ENCODE measurements at regions not wholly inside any gene's neighbourhood (a gene's known extent, or its start where the extent isn't known, plus 50 kb on each side); places are given as distances from the start of the nearest gene placed in this dataset.
A peak's percentile ranks its signal among the peaks of the same experiment; 100 is the strongest.
"Not testable (repeated sequence)": the region's sequence is repeated elsewhere in the genome, so short reads cannot be mapped to it uniquely, and the experiment has no call there.

DNA sequence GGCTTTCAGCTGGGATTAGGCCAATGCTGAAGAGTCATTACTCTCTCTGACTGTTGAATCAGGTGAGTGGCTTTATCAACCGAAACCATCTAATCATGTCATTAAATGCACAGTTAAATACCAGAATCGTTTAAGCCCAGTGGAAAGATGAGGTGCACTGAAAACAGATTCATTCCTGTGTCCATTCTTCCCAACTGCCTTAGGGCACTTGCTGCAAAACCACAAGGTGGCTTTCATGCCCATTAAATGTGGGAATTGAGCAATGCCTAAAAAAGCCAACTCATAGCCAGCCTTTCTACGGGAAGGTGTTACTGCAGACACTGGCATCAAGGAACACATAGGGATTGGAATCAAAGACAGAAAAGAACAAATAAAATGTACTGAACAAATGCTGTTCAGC is 246.3 kb upstream of the NBPF12 start:
- BruUV-seq (replicated peaks); POLR2A ChIA-PET; H3K4me1 ChIP-seq (ENCODE audit: control insufficient read depth, insufficient read depth, low read length); DNase-seq (ENCODE audit: low read depth, low spot score); H3K36me3 ChIP-seq (ENCODE audit: control insufficient read depth, insufficient read depth, low read length); CTCF ChIA-PET; in situ Hi-C loops (cut with HindIII; ENCODE audit: low pct_unique_long_range_greater_than_20kb, low sequenced_read_pairs); H3K9me3 ChIP-seq (ENCODE audit: control insufficient read depth, insufficient read depth, low read depth, low read length); H3K27me3 ChIP-seq (ENCODE audit: control insufficient read depth, insufficient read depth, low read length); H3K27ac ChIP-seq (ENCODE audit: low read length); intact Hi-C loops (cut with micrococcal nuclease; ENCODE audit: unreplicated experiment); H3K4me3 ChIP-seq (ENCODE audit: low read depth in 2 of 2, low read length in 2 of 2): not testable (repeated sequence)
- peak; percentile 53; the same call in 1 of the 2 replicates for ATAC-seq

DNA sequence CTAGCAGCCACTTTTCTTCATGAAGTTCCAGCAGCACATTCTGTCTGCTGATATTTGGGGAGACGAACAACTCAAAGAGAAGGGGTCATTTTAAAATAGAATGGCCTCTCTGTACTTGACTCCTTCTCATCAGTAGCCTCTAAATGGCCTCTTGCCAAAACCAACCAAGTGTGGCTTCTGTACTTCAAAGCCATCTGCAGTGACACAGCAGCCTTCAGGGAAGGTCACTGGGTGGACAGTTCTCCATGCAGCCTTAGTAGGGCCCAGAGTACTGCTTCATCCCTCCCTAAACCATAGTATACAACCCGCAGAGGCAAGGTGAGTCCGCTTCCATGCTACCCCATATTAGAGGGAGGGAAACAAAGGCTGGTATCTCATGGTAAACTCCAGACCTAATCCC is 249.2 kb upstream of the NBPF12 start:
- ATAC-seq, CTCF ChIA-PET: not testable (repeated sequence)

DNA sequence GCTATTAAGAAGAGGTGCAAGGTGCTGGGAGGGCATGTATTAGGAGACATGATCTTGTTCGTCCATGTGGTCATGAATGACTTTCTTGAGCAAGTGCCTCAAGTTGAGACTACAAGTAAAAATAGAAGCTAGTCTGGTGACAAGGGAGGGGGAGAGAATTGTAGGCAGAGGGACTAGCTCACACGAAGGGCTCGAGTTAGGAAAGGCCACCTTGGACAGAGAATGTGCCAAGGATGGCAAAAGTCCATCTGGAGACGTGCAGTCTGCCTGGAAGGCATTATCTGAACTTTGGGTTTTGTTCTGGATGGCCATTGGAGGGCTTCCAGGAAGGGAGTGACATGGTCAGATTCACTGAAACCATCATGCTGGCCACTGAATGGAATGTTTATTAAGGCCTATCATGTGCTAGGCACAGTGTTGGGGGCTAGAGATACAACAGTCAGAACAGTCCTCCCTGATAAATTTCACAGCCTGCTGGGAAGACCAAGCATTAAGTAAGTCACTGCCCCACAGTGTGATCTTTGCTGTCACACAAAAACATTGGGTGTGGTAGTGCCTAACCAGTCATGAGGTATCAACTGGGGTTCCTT is 251.3 kb upstream of the NBPF12 start:
- CTCF ChIA-PET; in situ Hi-C loops (cut with HindIII; ENCODE audit: low pct_unique_long_range_greater_than_20kb, low sequenced_read_pairs); H3K4me1 ChIP-seq (ENCODE audit: control insufficient read depth, insufficient read depth, low read length); DNase-seq (ENCODE audit: low read depth, low spot score); POLR2A ChIA-PET; ATAC-seq; H3K9me3 ChIP-seq (ENCODE audit: control insufficient read depth, insufficient read depth, low read depth, low read length); H3K27ac ChIP-seq (ENCODE audit: low read length); intact Hi-C loops (cut with micrococcal nuclease; ENCODE audit: unreplicated experiment); H3K36me3 ChIP-seq (ENCODE audit: control insufficient read depth, insufficient read depth, low read length); H3K4me3 ChIP-seq (ENCODE audit: low read depth in 2 of 2, low read length in 2 of 2); BruUV-seq (replicated peaks); H3K27me3 ChIP-seq (ENCODE audit: control insufficient read depth, insufficient read depth, low read length): not testable (repeated sequence)

More for the DNA sequence above, 249.2 kb upstream of the NBPF12 start:
- H3K9me3 ChIP-seq (ENCODE audit: control insufficient read depth, insufficient read depth, low read depth, low read length); DNase-seq (ENCODE audit: low read depth, low spot score); H3K27ac ChIP-seq (ENCODE audit: low read length); H3K36me3 ChIP-seq (ENCODE audit: control insufficient read depth, insufficient read depth, low read length); H3K4me3 ChIP-seq (ENCODE audit: low read depth in 2 of 2, low read length in 2 of 2); H3K27me3 ChIP-seq (ENCODE audit: control insufficient read depth, insufficient read depth, low read length); BruUV-seq (replicated peaks); intact Hi-C loops (cut with micrococcal nuclease; ENCODE audit: unreplicated experiment); H3K4me1 ChIP-seq (ENCODE audit: control insufficient read depth, insufficient read depth, low read length); POLR2A ChIA-PET; in situ Hi-C loops (cut with HindIII; ENCODE audit: low pct_unique_long_range_greater_than_20kb, low sequenced_read_pairs): not testable (repeated sequence)

DNA sequence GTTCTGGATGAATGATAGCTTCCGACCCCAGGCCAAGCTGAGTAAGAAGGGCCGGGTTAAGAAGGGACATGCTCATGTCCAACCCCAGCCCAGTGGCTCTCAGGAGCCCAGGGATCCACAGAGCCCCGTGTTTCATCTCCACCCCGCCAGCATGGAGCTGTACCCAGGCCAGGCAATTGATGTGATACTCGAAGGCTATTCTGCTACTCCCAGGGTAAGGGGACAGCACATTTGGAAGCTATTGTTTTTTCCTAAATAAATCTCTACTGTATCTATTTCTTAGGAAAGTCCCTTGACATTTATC is 255.0 kb upstream of the NBPF12 start:
- H3K9me3 ChIP-seq (ENCODE audit: control insufficient read depth, insufficient read depth, low read depth, low read length); BruUV-seq (replicated peaks); intact Hi-C loops (cut with micrococcal nuclease; ENCODE audit: unreplicated experiment); POLR2A ChIA-PET; in situ Hi-C loops (cut with HindIII; ENCODE audit: low pct_unique_long_range_greater_than_20kb, low sequenced_read_pairs); CTCF ChIA-PET; H3K27me3 ChIP-seq (ENCODE audit: control insufficient read depth, insufficient read depth, low read length); H3K27ac ChIP-seq (ENCODE audit: low read length); ATAC-seq; H3K4me3 ChIP-seq (ENCODE audit: low read depth in 2 of 2, low read length in 2 of 2); H3K36me3 ChIP-seq (ENCODE audit: control insufficient read depth, insufficient read depth, low read length); H3K4me1 ChIP-seq (ENCODE audit: control insufficient read depth, insufficient read depth, low read length); DNase-seq (ENCODE audit: low read depth, low spot score): not testable (repeated sequence)

DNA sequence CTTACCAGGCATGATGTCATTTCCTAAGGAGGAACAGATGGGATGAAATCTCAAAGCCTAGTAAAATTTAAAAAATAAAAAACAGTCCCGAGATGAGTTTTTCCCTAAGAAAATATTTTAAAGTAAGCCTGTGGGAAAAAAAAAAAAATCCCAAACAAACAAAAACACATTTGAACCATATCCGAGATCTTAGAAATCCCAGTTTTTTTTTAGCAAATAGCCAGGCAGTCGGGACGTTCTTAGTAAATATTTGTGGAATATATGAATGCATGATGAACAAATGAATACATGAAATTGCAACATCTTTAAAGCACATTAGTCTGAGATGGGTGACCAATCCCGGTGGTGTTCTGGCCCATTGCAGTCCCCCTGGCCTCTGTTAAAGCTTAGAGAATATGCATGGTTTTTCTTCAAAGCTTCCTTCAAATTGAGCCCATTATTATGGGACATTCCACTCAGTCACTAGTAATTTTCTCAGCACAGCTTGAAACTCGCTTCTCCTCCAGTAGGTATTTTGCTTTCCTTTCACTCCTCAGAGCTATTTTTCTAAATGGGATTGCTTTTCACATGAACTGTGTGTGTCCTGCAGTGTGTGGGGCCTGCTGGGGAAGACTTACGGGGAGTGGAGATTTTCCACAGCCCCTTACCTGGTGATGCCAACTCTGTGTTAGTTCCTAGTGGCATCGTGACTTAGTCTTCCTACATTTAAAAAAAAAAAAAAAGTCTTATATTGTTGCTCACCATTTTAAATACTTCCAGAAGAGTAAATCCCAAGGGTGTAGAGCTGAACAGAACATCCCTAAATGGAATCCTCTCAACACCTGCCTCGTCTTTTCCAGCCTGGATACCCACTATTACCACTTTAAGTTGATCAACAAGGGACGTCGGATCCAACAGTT is 255.6 kb upstream of the NBPF12 start:
- H3K9me3 ChIP-seq (ENCODE audit: control insufficient read depth, insufficient read depth, low read depth, low read length); DNase-seq (ENCODE audit: low read depth, low spot score); in situ Hi-C loops (cut with HindIII; ENCODE audit: low pct_unique_long_range_greater_than_20kb, low sequenced_read_pairs); H3K36me3 ChIP-seq (ENCODE audit: control insufficient read depth, insufficient read depth, low read length); H3K4me3 ChIP-seq (ENCODE audit: low read depth in 2 of 2, low read length in 2 of 2); H3K27me3 ChIP-seq (ENCODE audit: control insufficient read depth, insufficient read depth, low read length); ATAC-seq; POLR2A ChIA-PET; H3K4me1 ChIP-seq (ENCODE audit: control insufficient read depth, insufficient read depth, low read length); BruUV-seq (replicated peaks); intact Hi-C loops (cut with micrococcal nuclease; ENCODE audit: unreplicated experiment); H3K27ac ChIP-seq (ENCODE audit: low read length); CTCF ChIA-PET: not testable (repeated sequence)

- POLR2A ChIA-PET; in situ Hi-C loops (cut with HindIII; ENCODE audit: low pct_unique_long_range_greater_than_20kb, low sequenced_read_pairs); H3K9me3 ChIP-seq (ENCODE audit: control insufficient read depth, insufficient read depth, low read depth, low read length); CTCF ChIA-PET; BruUV-seq (replicated peaks); H3K36me3 ChIP-seq (ENCODE audit: control insufficient read depth, insufficient read depth, low read length); H3K27ac ChIP-seq (ENCODE audit: low read length); intact Hi-C loops (cut with micrococcal nuclease; ENCODE audit: unreplicated experiment); ATAC-seq; H3K4me1 ChIP-seq (ENCODE audit: control insufficient read depth, insufficient read depth, low read length); H3K4me3 ChIP-seq (ENCODE audit: low read depth in 2 of 2, low read length in 2 of 2); H3K27me3 ChIP-seq (ENCODE audit: control insufficient read depth, insufficient read depth, low read length); DNase-seq (ENCODE audit: low read depth, low spot score): not testable (repeated sequence)
Observed at GRCh38 chr1:146673729-146674299, 264.3 kb upstream of the NBPF12 start.

DNA sequence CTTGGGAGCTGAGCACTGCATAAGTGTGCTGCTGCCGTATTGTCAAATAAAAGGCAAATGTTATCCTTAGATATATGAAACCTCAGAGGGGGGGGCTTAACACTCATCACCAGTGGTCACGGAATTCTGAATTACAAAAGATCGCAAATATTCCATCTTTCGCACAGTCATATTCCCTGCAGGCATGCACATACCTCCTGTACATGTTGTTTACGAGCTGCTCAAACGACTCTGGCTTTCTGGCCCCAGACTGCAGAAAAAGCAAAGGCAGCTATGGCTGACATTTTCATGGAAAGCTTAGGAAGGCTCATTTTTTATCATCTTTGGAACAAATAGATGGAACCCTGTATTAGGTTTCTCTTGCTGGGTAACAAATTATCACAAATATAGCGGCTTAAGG is 265.5 kb upstream of the NBPF12 start:
- H3K27me3 ChIP-seq (ENCODE audit: control insufficient read depth, insufficient read depth, low read length); H3K36me3 ChIP-seq (ENCODE audit: control insufficient read depth, insufficient read depth, low read length); H3K9me3 ChIP-seq (ENCODE audit: control insufficient read depth, insufficient read depth, low read depth, low read length); H3K4me3 ChIP-seq (ENCODE audit: low read depth in 2 of 2, low read length in 2 of 2); ATAC-seq; H3K27ac ChIP-seq (ENCODE audit: low read length); POLR2A ChIA-PET; in situ Hi-C loops (cut with HindIII; ENCODE audit: low pct_unique_long_range_greater_than_20kb, low sequenced_read_pairs); DNase-seq (ENCODE audit: low read depth, low spot score); BruUV-seq (replicated peaks); intact Hi-C loops (cut with micrococcal nuclease; ENCODE audit: unreplicated experiment); H3K4me1 ChIP-seq (ENCODE audit: control insufficient read depth, insufficient read depth, low read length); CTCF ChIA-PET: not testable (repeated sequence)
